Testis (tissue), 2 donors: ENCODE measurements at regions not wholly inside any gene's neighbourhood (a gene's known extent, or its start where the extent isn't known, plus 50 kb on each side); places are given as distances from the start of the nearest gene placed in this dataset.

ENCODE experiments used
- DNase-seq: peaks from one replicate; pipeline ENCODE4 v3.0.0-alpha.2; 2019
- H3K27ac ChIP-seq, 2 donors: fragments of 200-600 bp; sonication (generic); one replicate each; pipeline ENCODE4 v1.5.1; 2019
- H3K27me3 ChIP-seq: fragments of 200-600 bp; sonication (generic); one replicate; pipeline ENCODE4 v1.5.1; 2019
- H3K36me3 ChIP-seq: fragments of 200-600 bp; sonication (generic); one replicate; pipeline ENCODE4 v1.5.1; 2017; ENCODE audit warnings: low read depth; ENCODE audit errors: missing control alignments
- H3K4me1 ChIP-seq: fragments of 200-600 bp; sonication (generic); one replicate; pipeline ENCODE4 v1.5.1; 2019
- H3K4me3 ChIP-seq, 2 donors: fragments of 200-600 bp; sonication (generic); one replicate each; pipeline ENCODE4 v1.5.1; 2017 to 2019
- H3K9me3 ChIP-seq: fragments of 200-600 bp; sonication (generic); one replicate; pipeline ENCODE4 v1.5.1; 2017
- POLR2A ChIP-seq: fragments of 450-650 bp; IDR thresholded peaks from one replicate; pipeline ENCODE4 v1.6.1; 2017; ENCODE audit warnings: antibody characterized with exemption, mild to moderate bottlenecking, moderate library complexity
- WGBS, 2 donors: methylation state at CpG; one replicate each; pipeline ENCODE4 v1.1.5; 2018; 5-methylcytosine and 5-hydroxymethylcytosine counted together
- intact Hi-C: fragments of 100-400 bp; cut with DNase I; formaldehyde crosslinking; loops from one replicate; pipeline ENCODE4 v1.15.1; 2023; ENCODE audit warnings: low total_unique reads
- TF ChIP-seq, protein P1 (sequence below), 3 experiments: fragments of 450-650 bp in 2 of 3; fragments of 200-600 bp in 1 of 3; sonication (generic) in 1 of 3; IDR thresholded peaks; one replicate each; pipeline ENCODE4 v1.5.1; 2016 to 2019; ENCODE audit warnings: antibody characterized with exemption in 3 of 3, mild to moderate bottlenecking in 2 of 3, moderate library complexity in 1 of 3

DNA sequence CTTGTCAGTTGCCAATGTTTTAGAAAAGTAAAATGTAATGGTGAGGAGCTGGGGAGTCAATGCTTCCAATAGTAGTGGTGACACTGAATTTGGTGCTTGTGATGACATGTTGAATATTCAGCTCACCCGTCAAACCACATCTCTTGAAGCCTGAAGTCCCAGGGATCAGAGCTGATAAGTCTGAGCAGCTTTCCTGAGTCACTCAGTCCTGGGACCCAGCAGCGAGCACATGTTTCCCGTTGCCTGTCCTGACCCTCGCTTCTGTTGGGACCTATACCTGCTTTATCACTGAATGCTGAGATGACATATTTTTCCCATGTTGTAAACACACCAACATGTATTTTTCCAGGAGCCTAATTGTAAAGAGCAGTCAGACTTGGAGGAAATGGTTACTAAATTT is 693.6 kb downstream of the QKI start:
- no peaks in the 10 kb centered on the region for H3K36me3 ChIP-seq
- no peaks in the 10 kb centered on the region for H3K9me3 ChIP-seq
- DNase-seq, result no peak
- 71 to 76% methylated on average over 4 of the region's 4 CpGs for WGBS, 2 donors
- H3K4me3 ChIP-seq, result no peak overlapping the region
- H3K27ac ChIP-seq, result no peak overlapping the region
- TF ChIP-seq, protein P1, sequence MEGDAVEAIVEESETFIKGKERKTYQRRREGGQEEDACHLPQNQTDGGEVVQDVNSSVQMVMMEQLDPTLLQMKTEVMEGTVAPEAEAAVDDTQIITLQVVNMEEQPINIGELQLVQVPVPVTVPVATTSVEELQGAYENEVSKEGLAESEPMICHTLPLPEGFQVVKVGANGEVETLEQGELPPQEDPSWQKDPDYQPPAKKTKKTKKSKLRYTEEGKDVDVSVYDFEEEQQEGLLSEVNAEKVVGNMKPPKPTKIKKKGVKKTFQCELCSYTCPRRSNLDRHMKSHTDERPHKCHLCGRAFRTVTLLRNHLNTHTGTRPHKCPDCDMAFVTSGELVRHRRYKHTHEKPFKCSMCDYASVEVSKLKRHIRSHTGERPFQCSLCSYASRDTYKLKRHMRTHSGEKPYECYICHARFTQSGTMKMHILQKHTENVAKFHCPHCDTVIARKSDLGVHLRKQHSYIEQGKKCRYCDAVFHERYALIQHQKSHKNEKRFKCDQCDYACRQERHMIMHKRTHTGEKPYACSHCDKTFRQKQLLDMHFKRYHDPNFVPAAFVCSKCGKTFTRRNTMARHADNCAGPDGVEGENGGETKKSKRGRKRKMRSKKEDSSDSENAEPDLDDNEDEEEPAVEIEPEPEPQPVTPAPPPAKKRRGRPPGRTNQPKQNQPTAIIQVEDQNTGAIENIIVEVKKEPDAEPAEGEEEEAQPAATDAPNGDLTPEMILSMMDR (IDR thresholded peaks at IDR 0.05), result no peak
- TF ChIP-seq POLR2A, result no peak
- intact Hi-C loops, result no loop called here
- no peaks in the 10 kb centered on the region for H3K27me3 ChIP-seq
- no peaks in the 10 kb centered on the region for H3K4me1 ChIP-seq

DNA sequence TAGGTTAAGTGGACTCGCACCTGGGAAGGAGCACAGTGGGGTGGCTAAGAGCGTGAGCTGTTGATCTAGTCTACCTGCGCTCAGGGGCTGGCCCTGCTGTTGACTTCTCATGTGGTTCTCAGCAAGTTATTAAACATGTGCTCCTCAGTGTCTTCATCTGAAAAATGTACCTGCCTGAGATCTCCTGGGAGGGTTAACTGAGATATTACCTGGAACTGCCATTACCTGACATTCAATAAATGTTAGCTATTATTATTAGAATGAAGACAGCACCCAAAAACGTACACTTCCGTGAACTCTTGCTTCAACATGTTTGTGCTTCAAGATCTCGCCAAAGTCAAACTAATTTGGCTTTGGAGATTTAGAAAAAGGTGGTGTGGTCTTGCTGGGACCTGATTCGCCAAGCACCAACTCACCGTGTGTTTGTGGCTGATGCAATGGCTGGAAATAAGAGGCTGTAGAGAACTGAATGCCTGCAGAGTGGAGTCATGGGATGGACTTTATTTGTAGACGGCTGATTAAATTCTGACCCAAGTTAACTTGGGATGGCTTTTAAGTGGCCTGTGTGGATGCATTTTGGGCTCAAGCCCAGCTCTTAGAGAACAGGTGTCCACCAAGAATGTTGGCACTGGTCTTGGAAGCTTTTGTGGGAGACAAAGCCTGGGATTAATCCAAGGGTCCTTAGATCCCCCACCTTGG is 692.9 kb downstream of the QKI start:
- TF ChIP-seq, protein P1 (IDR thresholded peaks at IDR 0.05), result no peak
- TF ChIP-seq POLR2A, result no peak
- Histone ChIP-seq H3K27me3 (no peaks in the 10 kb centered on the region), H3K4me1 (no peaks in the 10 kb centered on the region), H3K36me3 (no peaks in the 10 kb centered on the region), H3K27ac (no peak overlapping the region), H3K4me3 (no peak overlapping the region), H3K9me3 (no peaks in the 10 kb centered on the region)
- DNase-seq, result no peak
- 77 to 88% methylated on average over 9 of the region's 9 CpGs for WGBS, 2 donors
- intact Hi-C loops, result no loop called here

DNA sequence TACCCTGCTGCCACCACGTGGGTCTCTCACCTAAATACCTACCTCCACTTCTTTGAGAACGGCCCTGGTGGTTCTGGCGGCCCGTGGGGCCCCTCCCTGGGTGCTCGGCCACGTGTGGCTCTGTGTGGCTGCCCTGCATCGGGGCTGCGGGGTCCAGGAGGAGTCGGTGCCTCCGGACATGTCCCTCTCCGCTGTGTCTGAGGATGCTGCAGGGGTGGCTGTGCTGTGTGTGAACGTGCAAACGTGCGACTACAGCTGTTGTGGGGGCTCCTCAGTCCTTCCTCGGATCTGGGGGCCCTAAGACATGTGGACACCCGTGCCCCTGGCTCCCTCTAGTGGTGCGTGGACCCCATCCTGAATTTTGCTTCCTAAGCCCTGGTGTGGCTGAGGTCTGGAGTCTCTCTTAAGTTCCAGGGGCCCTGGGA is 691.8 kb downstream of the QKI start:
- no peaks in the 10 kb centered on the region for H3K36me3 ChIP-seq

DNA sequence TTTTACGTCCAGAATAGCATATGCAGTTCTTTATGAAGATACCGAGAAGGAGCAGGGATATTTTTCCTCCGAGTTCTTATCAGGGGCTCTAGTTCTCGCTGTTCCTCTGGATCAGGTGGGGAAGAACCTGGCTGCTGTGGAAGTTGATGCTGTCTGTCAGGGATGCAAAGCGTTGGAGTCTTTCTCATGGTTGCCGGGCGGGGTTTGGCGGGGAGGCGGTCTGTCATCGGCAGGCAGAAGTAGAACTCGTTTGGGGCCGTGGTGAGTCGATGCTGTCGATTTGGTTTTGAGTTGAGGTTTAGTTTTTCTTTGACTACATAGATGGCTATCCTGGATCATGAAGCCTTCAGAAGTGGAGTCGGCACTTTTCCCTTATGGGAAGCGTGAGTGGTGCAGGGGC is 691.2 kb downstream of the QKI start:
- DNase-seq, result no peak
- H3K9me3 ChIP-seq, result no peaks in the 10 kb centered on the region
- no peak overlapping the region for H3K27ac ChIP-seq
- H3K4me3 ChIP-seq, result peak overlapping the region in 1 of 2 donors; percentile 11
- no peaks in the 10 kb centered on the region for H3K36me3 ChIP-seq
- no peaks in the 10 kb centered on the region for H3K4me1 ChIP-seq
- H3K27me3 ChIP-seq, result no peaks in the 10 kb centered on the region
- intact Hi-C loops, result no loop called here
- 54 to 59% methylated on average over 16 of the region's 16 CpGs for WGBS, 2 donors
- TF ChIP-seq POLR2A, result no peak
- TF ChIP-seq, protein P1 (IDR thresholded peaks at IDR 0.05), result no peak

More for the DNA sequence above, 691.8 kb downstream of the QKI start:
- intact Hi-C loops, result no loop called here
- no peak for TF ChIP-seq POLR2A
- TF ChIP-seq, protein P1 (IDR thresholded peaks at IDR 0.05), result peak in 2 of 3 experiments; percentile 16 to 25
- no peak overlapping the region for H3K27ac ChIP-seq
- 57 to 75% methylated on average over 15 to 17 of the region's 17 CpGs for WGBS, 2 donors
- no peaks in the 10 kb centered on the region for H3K9me3 ChIP-seq
- DNase-seq, result peak; percentile 65
- H3K4me1 ChIP-seq, result no peaks in the 10 kb centered on the region
- no peak overlapping the region for H3K4me3 ChIP-seq
- no peaks in the 10 kb centered on the region for H3K27me3 ChIP-seq

DNA sequence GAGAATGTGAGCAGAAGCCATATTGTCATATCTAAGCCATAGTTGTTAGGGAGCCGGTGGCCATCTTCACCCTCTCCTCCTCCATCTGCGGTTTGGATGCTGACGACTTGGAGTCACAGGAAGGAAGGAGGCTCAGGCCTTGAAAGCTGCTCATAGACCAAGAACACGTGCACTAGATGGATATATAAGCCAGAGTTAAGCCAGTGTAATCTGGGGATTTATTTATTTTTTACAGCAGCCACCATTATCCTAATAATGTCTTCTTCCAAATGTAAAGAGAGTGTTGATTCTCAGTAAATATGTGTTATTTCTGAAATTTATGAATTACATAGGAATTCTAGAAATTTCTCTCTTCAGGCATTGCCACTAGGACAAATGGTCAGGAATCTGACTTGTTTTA is 689.9 kb downstream of the QKI start:
- H3K27ac ChIP-seq, result no peak overlapping the region
- no peaks in the 10 kb centered on the region for H3K27me3 ChIP-seq
- no peaks in the 10 kb centered on the region for H3K4me1 ChIP-seq
- 94 to 95% methylated on average over 4 of the region's 4 CpGs for WGBS, 2 donors
- DNase-seq, result no peak
- H3K36me3 ChIP-seq, result no peaks in the 10 kb centered on the region
- H3K9me3 ChIP-seq, result no peaks in the 10 kb centered on the region
- intact Hi-C loops, result no loop called here
- no peak for TF ChIP-seq POLR2A
- TF ChIP-seq, protein P1 (IDR thresholded peaks at IDR 0.05), result no peak
- no peak overlapping the region for H3K4me3 ChIP-seq
